WI38 (cell line): ENCODE measurements at regions not wholly inside any gene's neighbourhood (a gene's known extent, or its start where the extent isn't known, plus 50 kb on each side); places are given as distances from the start of the nearest gene placed in this dataset.

Experiments
- H3K4me3 ChIP-seq: 2 replicates; pipeline ENCODE4 v1.5.1; 2011; ENCODE audit warnings: low read depth, mild to moderate bottlenecking, control low read depth, low read length
- TF ChIP-seq, protein P1 (sequence below): IDR thresholded peaks from 2 replicates; pipeline ENCODE4 v1.5.1; 2012; ENCODE audit warnings: low read depth, mild to moderate bottlenecking, control low read depth, low read length

DNA sequence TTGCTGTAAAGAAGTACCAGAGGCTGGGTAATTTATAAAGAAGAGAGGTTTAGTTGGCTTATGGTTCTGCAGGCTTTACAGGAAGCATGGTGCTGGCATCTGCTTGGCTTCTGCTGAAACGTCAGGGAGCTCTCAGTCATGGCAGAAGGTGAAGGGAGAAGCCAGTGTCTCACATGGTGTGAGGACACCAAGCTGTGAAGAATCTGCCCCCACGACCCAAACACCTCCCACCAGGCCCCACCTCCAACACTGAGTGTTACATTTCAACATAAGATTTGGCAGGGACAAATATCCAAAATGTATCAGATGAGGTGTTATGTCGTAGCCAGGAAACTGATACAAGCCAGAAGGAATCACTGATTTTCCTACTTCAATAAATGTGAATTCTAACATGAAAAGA, 136.5 kb downstream of the CYSLTR2 start:
- TF ChIP-seq, protein P1, sequence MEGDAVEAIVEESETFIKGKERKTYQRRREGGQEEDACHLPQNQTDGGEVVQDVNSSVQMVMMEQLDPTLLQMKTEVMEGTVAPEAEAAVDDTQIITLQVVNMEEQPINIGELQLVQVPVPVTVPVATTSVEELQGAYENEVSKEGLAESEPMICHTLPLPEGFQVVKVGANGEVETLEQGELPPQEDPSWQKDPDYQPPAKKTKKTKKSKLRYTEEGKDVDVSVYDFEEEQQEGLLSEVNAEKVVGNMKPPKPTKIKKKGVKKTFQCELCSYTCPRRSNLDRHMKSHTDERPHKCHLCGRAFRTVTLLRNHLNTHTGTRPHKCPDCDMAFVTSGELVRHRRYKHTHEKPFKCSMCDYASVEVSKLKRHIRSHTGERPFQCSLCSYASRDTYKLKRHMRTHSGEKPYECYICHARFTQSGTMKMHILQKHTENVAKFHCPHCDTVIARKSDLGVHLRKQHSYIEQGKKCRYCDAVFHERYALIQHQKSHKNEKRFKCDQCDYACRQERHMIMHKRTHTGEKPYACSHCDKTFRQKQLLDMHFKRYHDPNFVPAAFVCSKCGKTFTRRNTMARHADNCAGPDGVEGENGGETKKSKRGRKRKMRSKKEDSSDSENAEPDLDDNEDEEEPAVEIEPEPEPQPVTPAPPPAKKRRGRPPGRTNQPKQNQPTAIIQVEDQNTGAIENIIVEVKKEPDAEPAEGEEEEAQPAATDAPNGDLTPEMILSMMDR, result no peak
- no peak overlapping the region for H3K4me3 ChIP-seq

DNA sequence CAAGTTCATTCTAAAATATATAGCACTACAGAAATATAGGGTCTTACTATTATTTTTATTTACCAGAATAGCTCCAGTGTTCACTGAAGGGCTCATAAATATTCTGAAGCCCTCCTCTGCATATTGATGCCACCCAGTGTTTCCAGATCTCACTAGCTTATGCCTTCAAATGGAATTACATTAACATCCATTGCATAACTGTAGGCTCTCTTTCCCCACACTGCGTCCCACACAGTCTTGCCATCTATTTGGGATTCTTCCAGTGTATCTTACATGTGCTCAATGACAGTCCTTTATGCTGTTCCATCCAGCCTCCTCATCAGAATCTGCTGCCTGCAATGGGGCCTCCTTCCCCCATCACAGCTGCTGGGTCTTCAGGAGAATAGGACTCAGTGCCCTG, 137.2 kb downstream of the CYSLTR2 start:
- H3K4me3 ChIP-seq, result no peak overlapping the region
- TF ChIP-seq, protein P1, result no peak

DNA sequence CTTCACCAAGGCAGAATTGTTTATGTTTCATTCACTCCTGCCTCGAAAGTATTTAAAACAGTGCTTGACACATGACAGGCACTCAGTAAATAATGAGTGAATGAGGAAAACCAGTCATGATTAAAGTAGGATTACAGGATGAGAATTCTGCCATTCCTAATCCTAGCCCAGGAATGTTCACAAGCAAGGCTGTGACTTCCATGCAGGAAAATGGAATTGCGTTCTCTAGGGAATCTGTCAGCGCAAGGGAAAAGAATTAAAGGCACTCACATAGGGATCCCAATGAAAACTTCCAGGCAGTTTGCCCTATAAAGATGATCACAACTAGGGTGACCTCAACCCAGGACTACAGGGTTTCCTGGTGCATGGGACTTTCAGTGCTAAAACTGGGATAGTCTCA, 143.4 kb downstream of the CYSLTR2 start:
- TF ChIP-seq, protein P1, result no peak
- no peak overlapping the region for H3K4me3 ChIP-seq

DNA sequence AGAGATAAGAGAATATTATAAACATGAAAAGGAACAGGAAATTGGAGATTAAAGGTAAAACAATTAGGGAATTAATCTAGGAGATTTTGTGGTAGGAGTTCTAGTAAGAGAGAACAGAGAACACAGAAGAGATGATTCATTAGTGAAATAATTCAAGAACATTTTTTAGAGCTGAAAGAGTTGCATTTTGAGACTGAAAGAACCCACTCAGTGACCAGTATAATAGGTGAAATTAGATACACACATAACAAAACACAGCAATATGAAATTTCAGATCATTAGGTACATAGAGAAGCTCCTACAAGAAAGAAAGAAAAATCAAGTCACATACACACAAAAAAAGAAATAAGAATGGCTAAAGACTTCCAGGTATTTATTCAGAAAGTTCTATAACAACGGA, 144.0 kb downstream of the CYSLTR2 start:
- TF ChIP-seq, protein P1, result no peak
- H3K4me3 ChIP-seq, result no peak overlapping the region

DNA sequence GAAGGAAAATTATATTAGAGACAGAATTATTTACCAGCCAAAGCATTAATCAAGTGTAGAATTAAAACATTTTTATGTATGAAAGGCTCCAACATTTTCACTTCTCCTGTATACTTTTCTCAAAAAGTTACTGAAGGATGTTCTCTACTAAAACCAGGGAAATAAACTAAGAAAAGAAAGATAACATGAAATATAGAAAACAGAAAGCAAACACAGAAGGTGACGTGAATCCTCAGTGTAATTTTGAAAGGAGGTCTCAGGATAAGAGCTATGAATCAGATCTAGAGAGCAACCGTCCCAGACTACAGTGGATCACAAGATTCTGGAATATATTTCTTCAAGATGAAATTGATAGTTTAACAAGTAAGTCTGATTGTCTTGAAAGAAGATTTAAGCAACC, 144.5 kb downstream of the CYSLTR2 start:
- TF ChIP-seq, protein P1, result no peak
- no peak overlapping the region for H3K4me3 ChIP-seq

DNA sequence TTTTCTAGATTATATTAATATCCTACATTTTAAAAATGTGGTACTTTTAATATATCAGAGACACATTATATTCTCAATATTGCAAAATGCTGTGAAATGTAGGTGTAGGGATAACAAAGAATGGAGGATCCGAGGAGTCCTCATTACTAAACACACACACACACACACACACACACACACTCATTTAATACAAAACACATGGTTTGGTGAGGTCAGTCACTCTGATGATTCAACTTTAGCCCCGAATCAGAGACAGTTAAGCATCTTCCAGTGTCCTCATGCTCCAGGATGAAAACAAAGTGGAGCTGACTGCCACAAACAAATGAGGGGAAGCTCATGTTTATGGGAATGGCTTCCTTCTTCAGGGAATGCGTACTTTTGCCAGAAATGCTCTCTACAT, 147.5 kb downstream of the CYSLTR2 start:
- no peak overlapping the region for H3K4me3 ChIP-seq
- TF ChIP-seq, protein P1, result no peak

DNA sequence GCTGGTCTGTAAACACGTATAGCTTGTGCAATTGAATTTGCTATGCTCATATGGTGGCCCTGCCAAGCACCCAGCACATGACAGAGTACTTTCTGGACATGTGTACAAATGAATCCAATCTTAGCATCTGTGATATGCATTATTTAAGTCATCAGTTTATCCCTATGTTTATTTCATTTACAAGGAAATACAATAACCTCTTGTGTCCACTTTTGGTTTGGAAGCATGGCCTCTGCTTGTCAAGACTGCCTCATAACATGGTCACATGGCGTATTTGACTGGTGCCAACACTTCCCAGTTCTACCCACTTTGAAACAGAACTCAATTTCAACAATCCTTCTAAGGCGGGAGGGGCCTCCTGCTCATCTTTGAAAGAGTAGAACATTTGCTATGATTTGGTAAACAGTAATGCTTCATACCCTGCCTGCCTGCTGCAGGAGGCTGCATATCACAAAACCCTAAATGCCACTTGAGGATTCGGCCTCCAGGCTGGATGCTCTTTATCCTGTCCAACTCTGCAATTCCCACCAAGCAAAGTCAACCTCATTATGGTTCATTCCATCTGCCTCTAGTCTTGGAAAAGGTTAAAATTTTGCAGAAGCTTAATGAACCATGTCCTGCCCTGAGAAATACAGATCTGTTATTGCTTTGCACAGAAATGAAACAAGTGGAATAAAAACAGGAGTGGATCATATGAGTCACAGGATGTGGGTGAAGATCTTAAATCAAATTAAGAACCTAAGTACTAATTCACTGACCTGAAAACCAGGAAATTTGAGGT, 151.3 kb downstream of the CYSLTR2 start:
- TF ChIP-seq, protein P1, result no peak
- H3K4me3 ChIP-seq, result no peak overlapping the region
